H9 (cell line): ENCODE measurements at regions not wholly inside any gene's neighbourhood (a gene's known extent, or its start where the extent isn't known, plus 50 kb on each side); places are given as distances from the start of the nearest gene placed in this dataset.

ENCODE experiments used
- DNase-seq: peaks from one replicate; pipeline ENCODE4 v3.0.0-alpha.2; 2017
- H2AFZ ChIP-seq: one replicate; pipeline ENCODE4 v1.6.1; 2013; ENCODE audit warnings: mild to moderate bottlenecking, low read length, control low read depth, moderate library complexity
- H2AK5ac ChIP-seq: 2 replicates; pipeline ENCODE4 v1.6.1; 2013; ENCODE audit warnings: low read length, control low read depth, mixed read lengths; ENCODE audit not compliant: insufficient read length
- H2BK120ac ChIP-seq: one replicate; pipeline ENCODE4 v1.6.1; 2013; ENCODE audit warnings: low read depth, mild to moderate bottlenecking, low read length, control low read depth, inconsistent platforms; ENCODE audit not compliant: poor library complexity, severe bottlenecking
- H2BK12ac ChIP-seq: 2 replicates; pipeline ENCODE4 v1.6.1; 2013; ENCODE audit warnings: low read length, control low read depth, mixed read lengths, low read depth; ENCODE audit not compliant: insufficient read length
- H2BK15ac ChIP-seq: 2 replicates; pipeline ENCODE4 v1.6.1; 2013; ENCODE audit warnings: low read depth, low read length, control low read depth
- H2BK20ac ChIP-seq: one replicate; pipeline ENCODE4 v1.6.1; 2013; ENCODE audit warnings: low read depth, mild to moderate bottlenecking, low read length, control low read depth, inconsistent platforms; ENCODE audit not compliant: poor library complexity, severe bottlenecking
- H2BK5ac ChIP-seq: 2 replicates; pipeline ENCODE4 v1.6.1; 2013; ENCODE audit warnings: low read length, control low read depth, mixed read lengths; ENCODE audit not compliant: insufficient read length
- H3K14ac ChIP-seq: 2 replicates; pipeline ENCODE4 v1.6.1; 2013; ENCODE audit warnings: low read length, control low read depth; ENCODE audit not compliant: insufficient read depth
- H3K18ac ChIP-seq: 2 replicates; pipeline ENCODE4 v1.6.1; 2013; ENCODE audit warnings: low read depth, mild to moderate bottlenecking, mixed read lengths, low read length, control low read depth; ENCODE audit not compliant: insufficient read length
- H3K23ac ChIP-seq: 2 replicates; pipeline ENCODE4 v1.6.1; 2013; ENCODE audit warnings: low read length, control low read depth, mixed read lengths, low read depth; ENCODE audit not compliant: insufficient read length
- H3K23me2 ChIP-seq: 2 replicates; pipeline ENCODE4 v1.6.1; 2013; ENCODE audit warnings: low read depth, mild to moderate bottlenecking, mixed read lengths, low read length, control low read depth; ENCODE audit not compliant: insufficient read length, poor library complexity, severe bottlenecking
- H3K27ac ChIP-seq: 2 replicates; pipeline ENCODE4 v1.5.1; 2013; ENCODE audit warnings: low read length, control low read depth, mixed read lengths, low read depth; ENCODE audit not compliant: insufficient read length
- H3K27me3 ChIP-seq: 2 replicates; pipeline ENCODE4 v1.6.1; 2013; ENCODE audit warnings: low read length, control low read depth, inconsistent platforms; ENCODE audit not compliant: insufficient read depth
- H3K4ac ChIP-seq: 2 replicates; pipeline ENCODE4 v1.6.1; 2013; ENCODE audit warnings: low read depth, mild to moderate bottlenecking, control low read depth, inconsistent platforms, low read length, moderate library complexity
- H3K4me1 ChIP-seq: 2 replicates; pipeline ENCODE4 v1.6.1; 2013; ENCODE audit warnings: low read length, control low read depth, inconsistent platforms; ENCODE audit not compliant: insufficient read depth
- H3K4me2 ChIP-seq: 2 replicates; pipeline ENCODE4 v1.6.1; 2013; ENCODE audit warnings: low read length, control low read depth, mixed read lengths; ENCODE audit not compliant: insufficient read length, insufficient read depth
- H3K56ac ChIP-seq: 2 replicates; pipeline ENCODE4 v1.6.1; 2013; ENCODE audit warnings: low read depth, mild to moderate bottlenecking, mixed read lengths, low read length, control low read depth; ENCODE audit not compliant: insufficient read length
- H3K79me1 ChIP-seq: 2 replicates; pipeline ENCODE4 v1.6.1; 2013; ENCODE audit warnings: low read depth, mild to moderate bottlenecking, moderate library complexity, low read length, control low read depth, inconsistent platforms; ENCODE audit not compliant: insufficient read depth, poor library complexity, severe bottlenecking
- H3K79me2 ChIP-seq: 2 replicates; pipeline ENCODE4 v1.6.1; 2013; ENCODE audit warnings: low read length, control low read depth, inconsistent platforms; ENCODE audit not compliant: insufficient read depth
- H3K9ac ChIP-seq: 2 replicates; pipeline ENCODE4 v1.6.1; 2013; ENCODE audit warnings: low read length, control low read depth, mixed read lengths; ENCODE audit not compliant: insufficient read length; ENCODE audit errors: extremely low read depth
- H3K9me3 ChIP-seq: one replicate; pipeline ENCODE4 v1.6.1; 2013; ENCODE audit warnings: low read depth, low read length, inconsistent platforms; ENCODE audit not compliant: control insufficient read depth
- H3T11ph ChIP-seq: one replicate; pipeline ENCODE4 v1.6.1; 2013; ENCODE audit warnings: mild to moderate bottlenecking, low read length, control low read depth, inconsistent platforms
- H4K20me1 ChIP-seq: one replicate; pipeline ENCODE4 v1.6.1; 2013; ENCODE audit not compliant: control insufficient read depth, insufficient read length, insufficient read depth
- H4K5ac ChIP-seq: 2 replicates; pipeline ENCODE4 v1.6.1; 2013; ENCODE audit warnings: low read depth, mild to moderate bottlenecking, mixed read lengths, low read length, control low read depth; ENCODE audit not compliant: insufficient read length
- H4K8ac ChIP-seq: replicated peaks from 2 replicates; pipeline ENCODE4 v1.6.1; 2013; ENCODE audit warnings: low read length, control low read depth, mixed read lengths, low read depth; ENCODE audit not compliant: insufficient read length
- H4K91ac ChIP-seq: 2 replicates; pipeline ENCODE4 v1.6.1; 2013; ENCODE audit warnings: low read depth, mild to moderate bottlenecking, moderate library complexity, mixed read lengths, low read length, control low read depth; ENCODE audit not compliant: insufficient read length
- H3K27ac Mint-ChIP-seq, 3 experiments: 2 replicates in 2 of 3; 3 replicates in 1 of 3; pipeline ENCODE4 v1.8.0; 2020 to 2021; ENCODE audit warnings: mixed read lengths in 3 of 3, mild to moderate bottlenecking in 1 of 3, moderate library complexity in 1 of 3
- H3K27me3 Mint-ChIP-seq: 2 replicates; pipeline ENCODE4 v1.8.0; 2021; ENCODE audit warnings: low read depth, mild to moderate bottlenecking, moderate library complexity, mixed read lengths
- H3K36me3 Mint-ChIP-seq, 3 experiments: 2 replicates in 2 of 3; 3 replicates in 1 of 3; pipeline ENCODE4 v1.8.0; 2020 to 2021; ENCODE audit warnings: low read depth in 3 of 3, mixed read lengths in 3 of 3; ENCODE audit not compliant: insufficient read depth in 1 of 3
- H3K4me1 Mint-ChIP-seq, 2 experiments: 2 replicates each; pipeline ENCODE4 v1.8.0; 2020; ENCODE audit warnings: mixed read lengths in 2 of 2
- H3K4me3 Mint-ChIP-seq, 2 experiments: 2 replicates in 1 of 2; 3 replicates in 1 of 2; pipeline ENCODE4 v1.8.0; 2020 to 2021; ENCODE audit warnings: mild to moderate bottlenecking in 2 of 2, mixed read lengths in 2 of 2, moderate library complexity in 1 of 2
- H3K9me3 Mint-ChIP-seq, 2 experiments: 2 replicates in 1 of 2; 3 replicates in 1 of 2; pipeline ENCODE4 v1.8.0; 2020; ENCODE audit warnings: mild to moderate bottlenecking in 2 of 2, mixed read lengths in 2 of 2, moderate library complexity in 1 of 2
- CTCF ChIP-seq: fragments of 200-600 bp; sonication (generic); conservative IDR thresholded peaks from 3 replicates; pipeline ENCODE4 v1.8.0; 2021; ENCODE audit warnings: antibody characterized with exemption, mild to moderate bottlenecking
- WGBS: extraction: QIAGEN DNeasy Blood & Tissue Kit; methylation state at CpG from one replicate; pipeline ENCODE4 v1.1.7; 2013; ENCODE audit warnings: missing lambda C conversion rate, low lambda C conversion rate, mixed read lengths; ENCODE audit not compliant: insufficient read length; ENCODE audit errors: extremely low coverage; 5-methylcytosine and 5-hydroxymethylcytosine counted together

GRCh38 chr2:74741629-74742028, 87.6 kb downstream of the SEMA4F start:
- no peak overlapping the region for H2BK12ac ChIP-seq
- no peak overlapping the region for H3K4me2 ChIP-seq
- no peak overlapping the region for H2BK5ac ChIP-seq
- no peaks in the 10 kb centered on the region for H3K27me3 ChIP-seq
- Mint-ChIP-seq H3K9me3 (peaks cover 9% of the 10 kb centered on the region in 2 experiments), H3K27me3 (no peaks in the 10 kb centered on the region; the same call in 1 of the 2 replicates), H3K4me3 (no peak overlapping the region), H3K4me1 (peaks cover 21 to 23% of the 10 kb centered on the region in 2 experiments), H3K27ac (no peak overlapping the region; a peak in 1 of 7 replicates), H3K36me3 (peaks cover 7 to 10% (median 8%) of the 10 kb centered on the region in 3 experiments)
- H3K23me2 ChIP-seq: no peaks in the 10 kb centered on the region
- no peaks in the 10 kb centered on the region for H4K20me1 ChIP-seq
- H3K18ac ChIP-seq: no peak overlapping the region
- TF ChIP-seq CTCF: no peak
- H3K27ac ChIP-seq: no peak overlapping the region
- H2BK20ac ChIP-seq: no peak overlapping the region
- no peak overlapping the region for H3K9ac ChIP-seq
- no peak overlapping the region for H4K5ac ChIP-seq
- H3K79me1 ChIP-seq: no peaks in the 10 kb centered on the region
- no peak for DNase-seq
- no peak overlapping the region for H3K23ac ChIP-seq
- H2AK5ac ChIP-seq: no peak overlapping the region
- H2BK120ac ChIP-seq: no peak overlapping the region
- no peak overlapping the region for H3K14ac ChIP-seq
- no CpG with 5 or more reads among the region's 2 CpGs for WGBS
- H2AFZ ChIP-seq: no peak overlapping the region
- no peak overlapping the region for H3K56ac ChIP-seq
- H3K4ac ChIP-seq: no peak overlapping the region
- peaks cover 10% of the 10 kb centered on the region; the same call in 1 of the 2 replicates for H3K4me1 ChIP-seq
- H4K8ac ChIP-seq: no peak overlapping the region
- no peaks in the 10 kb centered on the region for H3K79me2 ChIP-seq
- H3K9me3 ChIP-seq: no peaks in the 10 kb centered on the region
- H2BK15ac ChIP-seq: no peak overlapping the region
- H4K91ac ChIP-seq: no peak overlapping the region
- no peak overlapping the region for H3T11ph ChIP-seq
